ENCODE measurements at regions not wholly inside any gene's neighbourhood (a gene's known extent, or its start where the extent isn't known, plus 50 kb on each side); places are given as distances from the start of the nearest gene placed in this dataset.
A peak's percentile ranks its signal among the peaks of the same experiment; 100 is the strongest.
"Not testable (repeated sequence)": the region's sequence is repeated elsewhere in the genome, so short reads cannot be mapped to it uniquely, and the experiment has no call there.

DNA sequence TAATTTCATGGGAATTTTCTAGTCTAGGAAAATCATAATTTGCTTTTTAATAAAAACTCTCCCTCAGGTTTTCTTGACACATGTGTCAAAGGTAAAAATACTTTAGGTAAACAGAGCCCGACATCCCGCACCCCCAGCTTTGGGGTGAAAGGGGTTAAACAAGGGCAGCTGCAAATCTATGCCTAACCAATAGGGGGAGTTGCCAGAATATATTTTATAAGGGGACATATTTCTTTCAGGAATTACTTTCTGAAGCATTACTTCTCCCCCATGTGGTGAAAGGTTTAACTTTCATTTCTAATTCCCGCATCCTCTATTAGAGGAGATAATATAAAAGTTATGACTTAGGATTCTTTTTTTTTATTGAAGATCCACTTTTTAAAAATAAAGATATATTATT is 53.9 kb upstream of the HEPH start:
- Mint-ChIP-seq H3K27me3 (no peaks in the 10 kb centered on the region), H3K4me3 (no peak overlapping the region), H3K27ac (no peak overlapping the region), H3K4me1 (peaks cover 9% of the 10 kb centered on the region), H3K9me3 (ENCODE audit: insufficient read depth) (no peaks in the 10 kb centered on the region)
- H2AFZ ChIP-seq (ENCODE audit: insufficient read depth, low read depth, low read length, poor library complexity, severe bottlenecking) = no peak overlapping the region
- H3K27me3 ChIP-seq (replicated peaks in 1 of 4; ENCODE audit: control extremely low read depth in 1 of 4, control insufficient read depth in 3 of 4, insufficient read depth in 4 of 4, low read length in 3 of 4) = peaks cover 0 to 2% (median 0%) of the 10 kb centered on the region in 4 experiments
- TF ChIP-seq, protein P1, sequence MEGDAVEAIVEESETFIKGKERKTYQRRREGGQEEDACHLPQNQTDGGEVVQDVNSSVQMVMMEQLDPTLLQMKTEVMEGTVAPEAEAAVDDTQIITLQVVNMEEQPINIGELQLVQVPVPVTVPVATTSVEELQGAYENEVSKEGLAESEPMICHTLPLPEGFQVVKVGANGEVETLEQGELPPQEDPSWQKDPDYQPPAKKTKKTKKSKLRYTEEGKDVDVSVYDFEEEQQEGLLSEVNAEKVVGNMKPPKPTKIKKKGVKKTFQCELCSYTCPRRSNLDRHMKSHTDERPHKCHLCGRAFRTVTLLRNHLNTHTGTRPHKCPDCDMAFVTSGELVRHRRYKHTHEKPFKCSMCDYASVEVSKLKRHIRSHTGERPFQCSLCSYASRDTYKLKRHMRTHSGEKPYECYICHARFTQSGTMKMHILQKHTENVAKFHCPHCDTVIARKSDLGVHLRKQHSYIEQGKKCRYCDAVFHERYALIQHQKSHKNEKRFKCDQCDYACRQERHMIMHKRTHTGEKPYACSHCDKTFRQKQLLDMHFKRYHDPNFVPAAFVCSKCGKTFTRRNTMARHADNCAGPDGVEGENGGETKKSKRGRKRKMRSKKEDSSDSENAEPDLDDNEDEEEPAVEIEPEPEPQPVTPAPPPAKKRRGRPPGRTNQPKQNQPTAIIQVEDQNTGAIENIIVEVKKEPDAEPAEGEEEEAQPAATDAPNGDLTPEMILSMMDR (IDR thresholded peaks at IDR 0.05) = peak; percentile 71
- no peak for TF ChIP-seq EZH2 (IDR thresholded peaks at IDR 0.05; ENCODE audit: borderline replicate concordance, insufficient read depth, low read depth, low read length, poor library complexity, severe bottlenecking)
- no peak overlapping the region for H3K27ac ChIP-seq (ENCODE audit: low read length in 2 of 2)
- CTCF ChIA-PET = interaction anchor here (0.6 to 3.7 kb wide), 25 partner anchors 8 to 528 kb away, joined by 3 to 33 read pairs (median 3); partner anchors contain the start of gene MSN
- H3K4me2 ChIP-seq (replicated peaks; ENCODE audit: low read depth, low read length, poor library complexity, severe bottlenecking) = no peak overlapping the region
- WGBS (ENCODE audit: insufficient coverage) = no CpG with 5 or more reads among the region's 3 CpGs
- peak; percentile 51 for ATAC-seq (ENCODE audit: low read depth)
- H3K4me1 ChIP-seq (ENCODE audit: control insufficient read depth in 2 of 2, insufficient read depth in 2 of 2, low read length in 2 of 2) = peaks cover 0 to 8% of the 10 kb centered on the region in 2 donors
- peaks cover 0 to 7% (median 0%) of the 10 kb centered on the region in 3 donors for H3K9me3 ChIP-seq (ENCODE audit: control extremely low read depth in 1 of 3, control insufficient read depth in 2 of 3, insufficient read depth in 1 of 3, low read length in 2 of 3)
- POLR2A ChIA-PET = interaction anchor here (1.1 kb wide), 1 partner anchor 93 kb away, joined by 3 read pairs; no protein-coding TSS in a partner anchor
- no peaks in the 10 kb centered on the region for H3K36me3 ChIP-seq (replicated peaks in 1 of 2; ENCODE audit: control extremely low read depth in 1 of 2, control insufficient read depth in 1 of 2, extremely low read depth in 1 of 2, insufficient read depth in 2 of 2, low read length in 1 of 2)
- intact Hi-C loops (cut with micrococcal nuclease) = loop anchor here (1.0 to 10.0 kb wide), 5 partner anchors 93 to 528 kb away; no protein-coding TSS in a partner anchor
- no peaks in the 10 kb centered on the region for H3K79me2 ChIP-seq (ENCODE audit: control insufficient read depth, insufficient read depth, low read length)
- no peak overlapping the region for H3K9ac ChIP-seq (ENCODE audit: low read length)
- H4K20me1 ChIP-seq (ENCODE audit: control insufficient read depth, insufficient read depth, low read length, poor library complexity, severe bottlenecking) = no peaks in the 10 kb centered on the region
- peak; percentile 42 for DNase-seq
- H3K4me3 ChIP-seq (ENCODE audit: control extremely low read depth in 1 of 5, extremely low read depth in 1 of 5, insufficient read depth in 1 of 5, low read depth in 2 of 5, low read length in 4 of 5) = no peak overlapping the region

DNA sequence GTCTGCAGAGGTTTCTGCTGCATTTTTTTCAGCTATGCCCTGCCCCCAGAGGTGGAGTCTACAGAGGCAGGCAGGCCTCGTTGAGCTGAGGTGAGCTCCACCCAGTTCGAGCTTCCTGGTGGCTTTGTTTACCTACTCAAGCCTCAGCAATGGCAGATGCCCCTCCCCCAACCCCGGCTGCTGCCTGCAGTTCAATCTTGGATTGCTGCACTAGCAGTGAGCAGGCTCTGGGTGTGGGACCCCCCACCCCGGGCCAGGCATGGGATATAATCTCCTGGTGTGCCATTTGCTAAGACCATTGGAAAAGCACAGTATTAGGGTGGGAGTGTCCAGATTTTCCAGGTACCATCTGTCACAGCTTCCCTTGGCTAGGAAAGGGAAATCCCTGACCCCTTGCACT is 56.2 kb upstream of the HEPH start:
- not testable (repeated sequence) for H3K9me3 Mint-ChIP-seq (ENCODE audit: insufficient read depth)

DNA sequence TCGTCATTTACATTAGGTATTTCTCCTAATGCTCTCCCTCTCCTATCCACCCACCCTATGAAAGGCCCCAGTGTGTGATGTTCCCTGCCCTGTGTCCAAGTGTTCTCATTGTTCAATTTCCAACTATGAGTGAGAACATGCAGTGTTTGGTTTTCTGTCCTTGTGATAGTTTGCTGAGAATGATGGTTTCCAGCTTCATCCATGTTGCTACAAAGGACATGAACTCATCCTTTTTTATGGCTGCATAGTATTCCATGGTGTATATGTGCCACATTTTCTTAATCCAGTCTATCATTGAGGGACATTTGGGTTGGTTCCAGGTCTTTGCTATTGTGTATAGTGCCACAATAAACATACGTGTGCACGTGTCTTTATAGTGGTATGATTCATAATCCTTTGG is 61.6 kb upstream of the HEPH start:
- H3K9me3 ChIP-seq (ENCODE audit: control extremely low read depth in 1 of 3, control insufficient read depth in 2 of 3, insufficient read depth in 1 of 3, low read length in 2 of 3); H3K9me3 Mint-ChIP-seq (ENCODE audit: insufficient read depth); DNase-seq; H3K4me2 ChIP-seq (replicated peaks; ENCODE audit: low read depth, low read length, poor library complexity, severe bottlenecking); H3K27ac ChIP-seq (ENCODE audit: low read length in 2 of 2); H3K4me1 ChIP-seq (ENCODE audit: control insufficient read depth in 2 of 2, insufficient read depth in 2 of 2, low read length in 2 of 2); POLR2A ChIA-PET; H3K4me3 Mint-ChIP-seq; H3K4me1 Mint-ChIP-seq; H3K27me3 Mint-ChIP-seq; H3K4me3 ChIP-seq (ENCODE audit: control extremely low read depth in 1 of 5, extremely low read depth in 1 of 5, insufficient read depth in 1 of 5, low read depth in 2 of 5, low read length in 4 of 5); H3K79me2 ChIP-seq (ENCODE audit: control insufficient read depth, insufficient read depth, low read length); H4K20me1 ChIP-seq (ENCODE audit: control insufficient read depth, insufficient read depth, low read length, poor library complexity, severe bottlenecking); H3K27me3 ChIP-seq (replicated peaks in 1 of 4; ENCODE audit: control extremely low read depth in 1 of 4, control insufficient read depth in 3 of 4, insufficient read depth in 4 of 4, low read length in 3 of 4); H2AFZ ChIP-seq (ENCODE audit: insufficient read depth, low read depth, low read length, poor library complexity, severe bottlenecking); H3K27ac Mint-ChIP-seq; intact Hi-C loops (cut with micrococcal nuclease); ATAC-seq (ENCODE audit: low read depth); H3K9ac ChIP-seq (ENCODE audit: low read length); H3K36me3 ChIP-seq (replicated peaks in 1 of 2; ENCODE audit: control extremely low read depth in 1 of 2, control insufficient read depth in 1 of 2, extremely low read depth in 1 of 2, insufficient read depth in 2 of 2, low read length in 1 of 2): not testable (repeated sequence)
- no CpG with 5 or more reads among the region's 3 CpGs for WGBS (ENCODE audit: insufficient coverage)
- CTCF ChIA-PET = interaction anchor here (0.6 kb wide), 1 partner anchor 8 kb away, joined by 3 read pairs; no protein-coding TSS in a partner anchor

More for the DNA sequence above, 56.2 kb upstream of the HEPH start:
- H3K9ac ChIP-seq (ENCODE audit: low read length); H3K4me3 Mint-ChIP-seq; ATAC-seq (ENCODE audit: low read depth); H3K27ac ChIP-seq (ENCODE audit: low read length in 2 of 2); H3K27me3 ChIP-seq (replicated peaks in 1 of 4; ENCODE audit: control extremely low read depth in 1 of 4, control insufficient read depth in 3 of 4, insufficient read depth in 4 of 4, low read length in 3 of 4); H3K4me2 ChIP-seq (replicated peaks; ENCODE audit: low read depth, low read length, poor library complexity, severe bottlenecking); H3K79me2 ChIP-seq (ENCODE audit: control insufficient read depth, insufficient read depth, low read length); H2AFZ ChIP-seq (ENCODE audit: insufficient read depth, low read depth, low read length, poor library complexity, severe bottlenecking); H3K27ac Mint-ChIP-seq; POLR2A ChIA-PET; DNase-seq; H3K9me3 ChIP-seq (ENCODE audit: control extremely low read depth in 1 of 3, control insufficient read depth in 2 of 3, insufficient read depth in 1 of 3, low read length in 2 of 3); H3K4me3 ChIP-seq (ENCODE audit: control extremely low read depth in 1 of 5, extremely low read depth in 1 of 5, insufficient read depth in 1 of 5, low read depth in 2 of 5, low read length in 4 of 5); H4K20me1 ChIP-seq (ENCODE audit: control insufficient read depth, insufficient read depth, low read length, poor library complexity, severe bottlenecking); H3K4me1 ChIP-seq (ENCODE audit: control insufficient read depth in 2 of 2, insufficient read depth in 2 of 2, low read length in 2 of 2); H3K27me3 Mint-ChIP-seq; intact Hi-C loops (cut with micrococcal nuclease); H3K36me3 ChIP-seq (replicated peaks in 1 of 2; ENCODE audit: control extremely low read depth in 1 of 2, control insufficient read depth in 1 of 2, extremely low read depth in 1 of 2, insufficient read depth in 2 of 2, low read length in 1 of 2): not testable (repeated sequence)
- WGBS (ENCODE audit: insufficient coverage) = 33% methylated on average over 1 of the region's 4 CpGs
- H3K4me1 Mint-ChIP-seq = peaks cover 11% of the 10 kb centered on the region
- CTCF ChIA-PET = interaction anchor here (1.2 to 3.7 kb wide), 5 partner anchors 61 to 409 kb away, joined by 3 to 33 read pairs (median 3); no protein-coding TSS in a partner anchor
